Glomerular endothelial cell (primary cell): ENCODE measurements at regions not wholly inside any gene's neighbourhood (a gene's known extent, or its start where the extent isn't known, plus 50 kb on each side); places are given as distances from the start of the nearest gene placed in this dataset.
"Not testable (repeated sequence)": the region's sequence is repeated elsewhere in the genome, so short reads cannot be mapped to it uniquely, and the experiment has no call there.

ENCODE experiments used
- DNase-seq: peaks from one replicate; pipeline ENCODE4 v3.0.0-alpha.2; 2011; ENCODE audit warnings: low read depth, low spot score; ENCODE audit errors: extremely low read depth

- DNase-seq: no peak
Measured at GRCh38 chr1:178639326-178639725, 85.7 kb upstream of the RALGPS2 start.

- no peak for DNase-seq
Measured at GRCh38 chr1:178642282-178642681, 82.8 kb upstream of the RALGPS2 start.

- no peak for DNase-seq
Measured at GRCh38 chr1:178643349-178643748, 81.7 kb upstream of the RALGPS2 start.

- no peak for DNase-seq
Measured at GRCh38 chr1:178643831-178644230, 81.2 kb upstream of the RALGPS2 start.

GRCh38 chr1:178644308-178645120, 80.5 kb upstream of the RALGPS2 start:
- DNase-seq: peak; percentile 31

- DNase-seq: no peak
Measured at GRCh38 chr1:178645157-178645807, 79.8 kb upstream of the RALGPS2 start.

- no peak for DNase-seq
Measured at GRCh38 chr1:178645808-178646200, 79.2 kb upstream of the RALGPS2 start.

- DNase-seq: no peak
Measured at GRCh38 chr1:178646821-178647220, 78.2 kb upstream of the RALGPS2 start.

GRCh38 chr1:178648151-178648550, 76.9 kb upstream of the RALGPS2 start:
- DNase-seq: no peak

- DNase-seq: no peak
Measured at GRCh38 chr1:178649582-178650350, 75.3 kb upstream of the RALGPS2 start.

GRCh38 chr1:178650934-178651511, 74.0 kb upstream of the RALGPS2 start:
- no peak for DNase-seq

GRCh38 chr1:178651742-178652141, 73.3 kb upstream of the RALGPS2 start:
- no peak for DNase-seq

- no peak for DNase-seq
Measured at GRCh38 chr1:178652506-178653490, 72.2 kb upstream of the RALGPS2 start.

- no peak for DNase-seq
Measured at GRCh38 chr1:178659789-178660208, 65.2 kb upstream of the RALGPS2 start.

- no peak for DNase-seq
Measured at GRCh38 chr1:178660461-178660860, 64.6 kb upstream of the RALGPS2 start.

- no peak for DNase-seq
Measured at GRCh38 chr1:178664278-178664677, 60.8 kb upstream of the RALGPS2 start.

- DNase-seq: no peak
Measured at GRCh38 chr1:178665579-178665978, 59.5 kb upstream of the RALGPS2 start.

- DNase-seq: not testable (repeated sequence)
Measured at GRCh38 chr1:178666891-178667290, 58.2 kb upstream of the RALGPS2 start.

GRCh38 chr1:178672434-178672833, 52.6 kb upstream of the RALGPS2 start:
- DNase-seq: no peak

GRCh38 chr1:178674559-178674958, 50.5 kb upstream of the RALGPS2 start:
- not testable (repeated sequence) for DNase-seq
